Activated CD4-positive, alpha-beta T cell treated with anti-CD3 and anti-CD28 coated beads, Interleukin-2, Interleukin-6, amounts not matched to agents 100 ng/mL and 50 ng/mL, durations not matched to agents 16 hours and 8 hours (primary cell): ENCODE measurements at regions not wholly inside any gene's neighbourhood (a gene's known extent, or its start where the extent isn't known, plus 50 kb on each side); places are given as distances from the start of the nearest gene placed in this dataset.
"Not testable (repeated sequence)": the region's sequence is repeated elsewhere in the genome, so short reads cannot be mapped to it uniquely, and the experiment has no call there.

ENCODE experiments used
- DNase-seq: peaks from one replicate; pipeline ENCODE4 v3.0.0-alpha.2; 2020

- DNase-seq: no peak
Observed at GRCh38 chr4:12929784-12930183, 554.4 kb downstream of the RAB28 start.

- no peak for DNase-seq
Observed at GRCh38 chr4:12928751-12929150, 555.4 kb downstream of the RAB28 start.

- no peak for DNase-seq
Observed at GRCh38 chr4:12926189-12927066, 557.7 kb downstream of the RAB28 start.

- DNase-seq: no peak
Observed at GRCh38 chr4:12924728-12925320, 559.3 kb downstream of the RAB28 start.

- no peak for DNase-seq
Observed at GRCh38 chr4:12924253-12924652, 559.9 kb downstream of the RAB28 start.

GRCh38 chr4:12912896-12913418 lies 571.2 kb downstream of the RAB28 start:
- no peak for DNase-seq

GRCh38 chr4:12911750-12912358 lies 572.3 kb downstream of the RAB28 start:
- DNase-seq: no peak

- not testable (repeated sequence) for DNase-seq
Observed at GRCh38 chr4:12903640-12904039, 580.5 kb downstream of the RAB28 start.

- DNase-seq: no peak
Observed at GRCh38 chr4:12902735-12903134, 581.4 kb downstream of the RAB28 start.

GRCh38 chr4:12897954-12898353 lies 586.2 kb downstream of the RAB28 start:
- no peak for DNase-seq

GRCh38 chr4:12894062-12894461 lies 590.1 kb downstream of the RAB28 start:
- no peak for DNase-seq

- DNase-seq: no peak
Observed at GRCh38 chr4:12889054-12889453, 595.1 kb downstream of the RAB28 start.

GRCh38 chr4:12884846-12885796 lies 599.0 kb downstream of the RAB28 start:
- no peak for DNase-seq

GRCh38 chr4:12881945-12882584 lies 602.1 kb downstream of the RAB28 start:
- no peak for DNase-seq

GRCh38 chr4:12880844-12881243 lies 603.3 kb downstream of the RAB28 start:
- no peak for DNase-seq

GRCh38 chr4:12879496-12879895 lies 604.6 kb downstream of the RAB28 start:
- DNase-seq: no peak

- DNase-seq: no peak
Observed at GRCh38 chr4:12875640-12876243, 608.4 kb downstream of the RAB28 start.

- DNase-seq: no peak
Observed at GRCh38 chr4:12873351-12873750, 610.8 kb downstream of the RAB28 start.

GRCh38 chr4:12861422-12861821 lies 622.7 kb downstream of the RAB28 start:
- no peak for DNase-seq

- peak; percentile 14 for DNase-seq
Observed at GRCh38 chr4:12852338-12853307, 631.5 kb downstream of the RAB28 start.
